HFF-Myc (cell line): ENCODE measurements at regions not wholly inside any gene's neighbourhood (a gene's known extent, or its start where the extent isn't known, plus 50 kb on each side); places are given as distances from the start of the nearest gene placed in this dataset.

Experiments used
- DNase-seq: peaks from one replicate; pipeline ENCODE4 v3.0.0-alpha.2; 2011; ENCODE audit warnings: low read depth; ENCODE audit errors: extremely low read depth
- H3K4me3 ChIP-seq: replicated peaks from 2 replicates; pipeline ENCODE4 v1.5.1; 2011; ENCODE audit warnings: low read depth, mild to moderate bottlenecking, control low read depth, low read length
- TF ChIP-seq, protein P1 (sequence below): IDR thresholded peaks from 2 replicates; pipeline ENCODE4 v1.5.1; 2012; ENCODE audit warnings: mild to moderate bottlenecking, low read depth, low read length, control low read depth; ENCODE audit errors: missing control alignments

DNA sequence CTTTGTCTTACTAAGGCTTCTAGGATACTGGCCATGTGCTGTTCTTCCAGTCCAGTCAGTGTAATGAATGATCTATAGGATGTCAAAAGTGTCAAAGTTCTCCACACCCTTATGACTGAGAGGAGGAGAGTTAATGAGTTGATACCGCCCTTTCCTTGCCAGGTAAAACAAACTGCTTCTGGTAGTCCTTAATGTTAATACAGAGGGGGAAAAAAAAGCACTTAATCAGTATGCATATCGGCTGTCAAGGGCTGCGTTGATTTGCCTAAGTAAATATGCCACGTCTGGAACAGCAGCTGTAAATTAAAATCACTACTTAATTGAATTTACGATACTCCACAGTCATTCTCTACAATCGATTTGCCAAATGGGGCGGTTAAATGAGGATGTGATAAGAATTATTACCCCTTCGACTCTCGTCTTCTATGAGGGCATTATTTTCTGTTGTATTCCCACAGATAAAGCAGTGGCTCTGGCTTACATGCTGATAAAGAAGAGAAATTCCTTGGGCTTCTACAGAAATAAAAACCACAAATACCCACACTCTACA, 416.0 kb downstream of the KCNH5 start:
- no peak overlapping the region for H3K4me3 ChIP-seq
- TF ChIP-seq, protein P1, sequence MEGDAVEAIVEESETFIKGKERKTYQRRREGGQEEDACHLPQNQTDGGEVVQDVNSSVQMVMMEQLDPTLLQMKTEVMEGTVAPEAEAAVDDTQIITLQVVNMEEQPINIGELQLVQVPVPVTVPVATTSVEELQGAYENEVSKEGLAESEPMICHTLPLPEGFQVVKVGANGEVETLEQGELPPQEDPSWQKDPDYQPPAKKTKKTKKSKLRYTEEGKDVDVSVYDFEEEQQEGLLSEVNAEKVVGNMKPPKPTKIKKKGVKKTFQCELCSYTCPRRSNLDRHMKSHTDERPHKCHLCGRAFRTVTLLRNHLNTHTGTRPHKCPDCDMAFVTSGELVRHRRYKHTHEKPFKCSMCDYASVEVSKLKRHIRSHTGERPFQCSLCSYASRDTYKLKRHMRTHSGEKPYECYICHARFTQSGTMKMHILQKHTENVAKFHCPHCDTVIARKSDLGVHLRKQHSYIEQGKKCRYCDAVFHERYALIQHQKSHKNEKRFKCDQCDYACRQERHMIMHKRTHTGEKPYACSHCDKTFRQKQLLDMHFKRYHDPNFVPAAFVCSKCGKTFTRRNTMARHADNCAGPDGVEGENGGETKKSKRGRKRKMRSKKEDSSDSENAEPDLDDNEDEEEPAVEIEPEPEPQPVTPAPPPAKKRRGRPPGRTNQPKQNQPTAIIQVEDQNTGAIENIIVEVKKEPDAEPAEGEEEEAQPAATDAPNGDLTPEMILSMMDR: no peak

DNA sequence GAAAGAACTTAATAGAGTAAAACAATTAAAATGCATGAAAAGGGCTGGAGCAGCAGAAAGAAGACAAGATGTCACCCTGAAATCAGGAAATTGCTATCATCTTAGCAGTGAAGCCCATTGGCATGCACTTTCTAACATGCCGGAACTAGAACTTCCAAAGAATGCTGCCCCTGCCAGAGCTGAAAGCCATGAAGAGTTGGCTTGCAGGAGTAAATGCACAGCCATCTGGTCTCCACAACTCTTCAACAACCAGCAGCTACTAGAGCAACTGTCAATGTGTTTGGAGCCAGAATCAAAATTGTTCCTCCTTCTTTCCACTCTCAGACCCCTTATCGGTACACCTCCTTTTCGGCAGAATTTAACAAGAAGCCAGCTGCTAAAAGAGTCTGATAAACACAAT, 414.1 kb downstream of the KCNH5 start:
- DNase-seq: no peak
- no peak overlapping the region for H3K4me3 ChIP-seq
- TF ChIP-seq, protein P1: no peak

More for the DNA sequence above, 416.0 kb downstream of the KCNH5 start:
- no peak for DNase-seq

DNA sequence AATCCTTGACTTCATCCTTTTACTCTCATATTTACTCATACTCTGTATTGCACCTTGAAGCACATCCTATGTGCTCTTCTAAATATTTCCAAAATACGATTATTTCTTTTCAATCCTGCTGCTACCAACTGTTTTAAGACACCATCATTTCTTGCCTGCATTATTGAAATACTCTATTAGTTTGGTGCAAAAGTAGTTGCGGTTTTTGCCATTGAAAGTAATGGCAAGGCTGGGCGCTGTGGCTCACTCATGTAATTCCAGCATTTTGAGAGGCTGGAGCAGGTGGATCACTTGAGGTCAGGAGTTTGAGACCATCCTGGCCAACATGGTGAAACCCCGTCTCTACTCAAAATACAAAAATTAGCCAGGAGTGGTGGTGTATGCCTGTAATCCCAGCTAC, 412.5 kb downstream of the KCNH5 start:
- H3K4me3 ChIP-seq: no peak overlapping the region
- DNase-seq: no peak
- TF ChIP-seq, protein P1: no peak

DNA sequence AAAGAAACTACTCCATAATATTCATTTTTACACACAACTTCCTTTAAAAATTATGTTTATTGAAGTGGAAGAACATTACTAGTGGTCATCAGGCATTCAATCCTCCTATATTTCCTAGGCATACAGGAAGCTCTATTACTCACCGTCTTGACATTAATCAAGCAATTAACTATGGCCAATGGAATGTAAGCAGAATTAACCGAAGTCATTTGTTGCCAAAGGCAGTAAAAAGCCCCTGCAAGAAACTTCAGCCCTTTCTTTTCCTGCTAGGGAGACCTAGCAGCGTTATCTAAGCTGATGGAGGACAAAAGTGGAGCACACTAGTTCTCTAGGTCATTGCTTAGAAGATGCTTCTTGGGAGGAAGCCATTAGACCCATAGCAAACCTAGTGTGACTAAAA, 399.6 kb downstream of the KCNH5 start:
- H3K4me3 ChIP-seq: no peak overlapping the region
- no peak for DNase-seq
- TF ChIP-seq, protein P1: no peak
